OCI-LY3 (cell line): ENCODE measurements at regions not wholly inside any gene's neighbourhood (a gene's known extent, or its start where the extent isn't known, plus 50 kb on each side); places are given as distances from the start of the nearest gene placed in this dataset.

Source experiments
- CTCF ChIP-seq: fragments of 200-600, 300-600 bp; sonication (generic); IDR thresholded peaks from 2 replicates; pipeline ENCODE4 v1.5.1; 2014; ENCODE audit warnings: antibody characterized with exemption, low read length, low read depth
- EZH2phosphoT487 ChIP-seq: fragments of 200-600 bp; shearing (Covaris generic); IDR thresholded peaks from 2 replicates; pipeline ENCODE4 v1.6.1; 2018; ENCODE audit warnings: antibody characterized with exemption, mixed run types, low read depth

- TF ChIP-seq CTCF (no peak), EZH2phosphoT487 (no peak)
Measured at GRCh38 chr20:55194947-55195346, 719.6 kb downstream of the DOK5 start.
